ENCODE measurements at regions not wholly inside any gene's neighbourhood (a gene's known extent, or its start where the extent isn't known, plus 50 kb on each side); places are given as distances from the start of the nearest gene placed in this dataset.

- DNase-seq (ENCODE audit: low read depth in 2 of 2) = no peak
- TF ChIP-seq CTCF (IDR thresholded peaks at IDR 0.05; ENCODE audit: low read depth, low read length) = no peak
- H3K4me3 ChIP-seq (replicated peaks in 1 of 2; ENCODE audit: low read depth in 2 of 2, low read length in 2 of 2) = no peak overlapping the region
Observed at GRCh38 chr7:92926697-92927044, 90.3 kb upstream of the CDK6 start.

- no peak for TF ChIP-seq CTCF (IDR thresholded peaks at IDR 0.05; ENCODE audit: low read depth, low read length)
- no peak overlapping the region for H3K4me3 ChIP-seq (replicated peaks in 1 of 2; ENCODE audit: low read depth in 2 of 2, low read length in 2 of 2)
- peak in 1 of 2 donors; percentile 15 for DNase-seq (ENCODE audit: low read depth in 2 of 2)
Observed at GRCh38 chr7:92925876-92926696, 89.7 kb upstream of the CDK6 start.

- no peak overlapping the region for H3K4me3 ChIP-seq (replicated peaks in 1 of 2; ENCODE audit: low read depth in 2 of 2, low read length in 2 of 2)
- DNase-seq (ENCODE audit: low read depth in 2 of 2) = no peak
- TF ChIP-seq CTCF (IDR thresholded peaks at IDR 0.05; ENCODE audit: low read depth, low read length) = no peak
Observed at GRCh38 chr7:92924800-92925199, 88.4 kb upstream of the CDK6 start.

- no peak for TF ChIP-seq CTCF (IDR thresholded peaks at IDR 0.05; ENCODE audit: low read depth, low read length)
- DNase-seq (ENCODE audit: low read depth in 2 of 2) = no peak
- no peak overlapping the region for H3K4me3 ChIP-seq (replicated peaks in 1 of 2; ENCODE audit: low read depth in 2 of 2, low read length in 2 of 2)
Observed at GRCh38 chr7:92917230-92917629, 80.9 kb upstream of the CDK6 start.

GRCh38 chr7:92916770-92917224 lies 80.4 kb upstream of the CDK6 start:
- DNase-seq (ENCODE audit: low read depth in 2 of 2) = peak; percentile 68 to 79
- H3K4me3 ChIP-seq (replicated peaks in 1 of 2; ENCODE audit: low read depth in 2 of 2, low read length in 2 of 2) = no peak overlapping the region
- no peak for TF ChIP-seq CTCF (IDR thresholded peaks at IDR 0.05; ENCODE audit: low read depth, low read length)

- no peak for TF ChIP-seq CTCF (IDR thresholded peaks at IDR 0.05; ENCODE audit: low read depth, low read length)
Observed at GRCh38 chr7:92915348-92915747, 79.0 kb upstream of the CDK6 start.

GRCh38 chr7:92914645-92915044 lies 78.3 kb upstream of the CDK6 start:
- DNase-seq (ENCODE audit: low read depth in 2 of 2) = no peak
- TF ChIP-seq CTCF (IDR thresholded peaks at IDR 0.05; ENCODE audit: low read depth, low read length) = no peak
- H3K4me3 ChIP-seq (replicated peaks in 1 of 2; ENCODE audit: low read depth in 2 of 2, low read length in 2 of 2) = no peak overlapping the region

More at GRCh38 chr7:92915348-92915747, 79.0 kb upstream of the CDK6 start:
- no peak for DNase-seq (ENCODE audit: low read depth in 2 of 2)
- H3K4me3 ChIP-seq (replicated peaks in 1 of 2; ENCODE audit: low read depth in 2 of 2, low read length in 2 of 2) = no peak overlapping the region

Data from cardiac fibroblast (primary cell).